ENCODE measurements at regions not wholly inside any gene's neighbourhood (a gene's known extent, or its start where the extent isn't known, plus 50 kb on each side); places are given as distances from the start of the nearest gene placed in this dataset.

DNA sequence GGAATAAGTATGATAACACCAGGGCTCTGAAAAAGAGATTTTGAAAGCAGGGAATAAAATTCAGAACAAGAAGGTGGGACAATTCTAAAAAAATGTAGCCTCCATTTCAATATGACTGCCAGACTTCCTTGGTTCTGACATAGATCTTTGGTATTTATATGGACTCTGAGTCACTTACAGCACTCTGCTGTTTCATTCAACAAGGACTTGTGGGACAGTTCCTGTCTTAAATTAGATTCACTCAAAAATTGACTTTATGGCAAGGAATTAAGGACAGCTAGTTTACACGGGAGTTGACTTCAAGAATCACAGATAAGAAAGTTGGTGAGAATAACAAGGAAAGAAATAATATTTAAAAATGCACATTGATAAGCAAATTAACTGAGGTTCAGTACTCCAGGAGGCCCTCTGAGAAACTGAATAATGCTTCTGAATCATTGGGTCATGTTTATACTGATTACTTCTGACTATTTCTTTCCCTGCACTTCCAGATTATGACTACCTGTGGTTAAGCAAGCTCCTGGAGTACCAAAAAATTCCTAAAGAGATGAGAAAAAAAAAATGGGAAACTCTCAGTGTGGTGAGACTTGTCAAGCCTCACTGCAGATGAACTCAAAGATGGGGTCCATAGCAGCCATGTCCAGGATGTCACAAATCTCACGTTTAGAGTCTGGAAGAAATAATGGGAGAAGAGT lies 828.3 kb upstream of the PIK3C3 start:
- Histone ChIP-seq H3K9me3 (ENCODE audit: control insufficient read depth in 2 of 2, low read length in 2 of 2) (no peaks in the 10 kb centered on the region), H3K27ac (ENCODE audit: low read depth in 2 of 2, low read length in 2 of 2) (no peak overlapping the region), H3K4me3 (ENCODE audit: low read length in 2 of 2) (no peak overlapping the region), H3K9ac (ENCODE audit: low read depth in 1 of 2, low read length in 2 of 2) (no peak overlapping the region), H3K4me1 (ENCODE audit: control insufficient read depth in 2 of 2, insufficient read depth in 2 of 2, low read length in 2 of 2) (no peaks in the 10 kb centered on the region), H3K36me3 (ENCODE audit: control insufficient read depth in 2 of 2, insufficient read depth in 2 of 2, low read length in 2 of 2) (no peaks in the 10 kb centered on the region), H3K27me3 (ENCODE audit: control insufficient read depth in 2 of 2, insufficient read depth in 2 of 2, low read length in 2 of 2) (no peaks in the 10 kb centered on the region)

GRCh38 chr18:41121116-41121826 lies 833.8 kb upstream of the PIK3C3 start:
- Histone ChIP-seq H3K9ac (ENCODE audit: low read depth in 1 of 2, low read length in 2 of 2) (no peak overlapping the region), H3K4me3 (ENCODE audit: low read length in 2 of 2) (no peak overlapping the region), H3K4me1 (ENCODE audit: control insufficient read depth in 2 of 2, insufficient read depth in 2 of 2, low read length in 2 of 2) (no peaks in the 10 kb centered on the region), H3K27me3 (ENCODE audit: control insufficient read depth in 2 of 2, insufficient read depth in 2 of 2, low read length in 2 of 2) (no peaks in the 10 kb centered on the region), H3K27ac (ENCODE audit: low read depth in 2 of 2, low read length in 2 of 2) (no peak overlapping the region), H3K9me3 (ENCODE audit: control insufficient read depth in 2 of 2, low read length in 2 of 2) (no peaks in the 10 kb centered on the region), H3K36me3 (ENCODE audit: control insufficient read depth in 2 of 2, insufficient read depth in 2 of 2, low read length in 2 of 2) (no peaks in the 10 kb centered on the region)

GRCh38 chr18:41119031-41119430 lies 836.0 kb upstream of the PIK3C3 start:
- no peaks in the 10 kb centered on the region for H3K27me3 ChIP-seq (ENCODE audit: control insufficient read depth in 2 of 2, insufficient read depth in 2 of 2, low read length in 2 of 2)
- no peaks in the 10 kb centered on the region for H3K36me3 ChIP-seq (ENCODE audit: control insufficient read depth in 2 of 2, insufficient read depth in 2 of 2, low read length in 2 of 2)
- no peak overlapping the region for H3K4me3 ChIP-seq (ENCODE audit: low read length in 2 of 2)
- H3K4me1 ChIP-seq (ENCODE audit: control insufficient read depth in 2 of 2, insufficient read depth in 2 of 2, low read length in 2 of 2) = no peaks in the 10 kb centered on the region
- H3K9ac ChIP-seq (ENCODE audit: low read depth in 1 of 2, low read length in 2 of 2) = no peak overlapping the region
- H3K9me3 ChIP-seq (ENCODE audit: control insufficient read depth in 2 of 2, low read length in 2 of 2) = no peaks in the 10 kb centered on the region
- no peak overlapping the region for H3K27ac ChIP-seq (ENCODE audit: low read depth in 2 of 2, low read length in 2 of 2)

GRCh38 chr18:41113885-41114482 lies 841.0 kb upstream of the PIK3C3 start:
- no peaks in the 10 kb centered on the region for H3K27me3 ChIP-seq (ENCODE audit: control insufficient read depth in 2 of 2, insufficient read depth in 2 of 2, low read length in 2 of 2)
- no peak overlapping the region for H3K4me3 ChIP-seq (ENCODE audit: low read length in 2 of 2)
- no peak overlapping the region for H3K9ac ChIP-seq (ENCODE audit: low read depth in 1 of 2, low read length in 2 of 2)
- H3K36me3 ChIP-seq (ENCODE audit: control insufficient read depth in 2 of 2, insufficient read depth in 2 of 2, low read length in 2 of 2) = no peaks in the 10 kb centered on the region
- H3K9me3 ChIP-seq (ENCODE audit: control insufficient read depth in 2 of 2, low read length in 2 of 2) = no peaks in the 10 kb centered on the region
- H3K4me1 ChIP-seq (ENCODE audit: control insufficient read depth in 2 of 2, insufficient read depth in 2 of 2, low read length in 2 of 2) = no peaks in the 10 kb centered on the region
- no peak overlapping the region for H3K27ac ChIP-seq (ENCODE audit: low read depth in 2 of 2, low read length in 2 of 2)

GRCh38 chr18:41099451-41099850 lies 855.6 kb upstream of the PIK3C3 start:
- Histone ChIP-seq H3K9ac (ENCODE audit: low read depth in 1 of 2, low read length in 2 of 2) (no peak overlapping the region), H3K4me1 (ENCODE audit: control insufficient read depth in 2 of 2, insufficient read depth in 2 of 2, low read length in 2 of 2) (no peaks in the 10 kb centered on the region), H3K9me3 (ENCODE audit: control insufficient read depth in 2 of 2, low read length in 2 of 2) (no peaks in the 10 kb centered on the region), H3K27me3 (ENCODE audit: control insufficient read depth in 2 of 2, insufficient read depth in 2 of 2, low read length in 2 of 2) (no peaks in the 10 kb centered on the region), H3K27ac (ENCODE audit: low read depth in 2 of 2, low read length in 2 of 2) (no peak overlapping the region), H3K4me3 (ENCODE audit: low read length in 2 of 2) (no peak overlapping the region), H3K36me3 (ENCODE audit: control insufficient read depth in 2 of 2, insufficient read depth in 2 of 2, low read length in 2 of 2) (no peaks in the 10 kb centered on the region)

- Histone ChIP-seq H3K27me3 (ENCODE audit: control insufficient read depth in 2 of 2, insufficient read depth in 2 of 2, low read length in 2 of 2) (no peaks in the 10 kb centered on the region), H3K9ac (ENCODE audit: low read depth in 1 of 2, low read length in 2 of 2) (no peak overlapping the region), H3K4me3 (ENCODE audit: low read length in 2 of 2) (no peak overlapping the region), H3K4me1 (ENCODE audit: control insufficient read depth in 2 of 2, insufficient read depth in 2 of 2, low read length in 2 of 2) (no peaks in the 10 kb centered on the region), H3K27ac (ENCODE audit: low read depth in 2 of 2, low read length in 2 of 2) (no peak overlapping the region), H3K36me3 (ENCODE audit: control insufficient read depth in 2 of 2, insufficient read depth in 2 of 2, low read length in 2 of 2) (no peaks in the 10 kb centered on the region), H3K9me3 (ENCODE audit: control insufficient read depth in 2 of 2, low read length in 2 of 2) (no peaks in the 10 kb centered on the region)
Observed at GRCh38 chr18:41096504-41096903, 858.5 kb upstream of the PIK3C3 start.

DNA sequence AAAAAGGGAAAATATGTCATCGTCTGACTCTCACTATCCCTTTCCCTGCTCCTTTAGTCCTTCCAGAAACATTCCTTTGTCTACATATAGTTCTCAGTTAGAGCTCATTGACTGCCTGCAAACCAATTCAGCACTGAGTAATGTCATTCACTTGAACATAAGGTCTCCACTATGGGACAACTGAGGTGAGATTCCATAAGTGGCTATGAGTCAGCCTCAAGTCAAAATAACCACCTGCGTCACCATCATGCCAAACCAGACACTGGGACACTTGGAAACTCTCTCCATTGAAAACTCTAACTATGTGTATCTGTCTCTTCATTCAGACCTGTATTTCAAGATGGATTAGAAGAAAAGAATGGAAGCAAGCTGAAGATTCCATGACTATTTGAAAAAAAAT lies 878.0 kb upstream of the PIK3C3 start:
- Histone ChIP-seq H3K27me3 (ENCODE audit: control insufficient read depth in 2 of 2, insufficient read depth in 2 of 2, low read length in 2 of 2) (no peaks in the 10 kb centered on the region), H3K9ac (ENCODE audit: low read depth in 1 of 2, low read length in 2 of 2) (no peak overlapping the region), H3K4me1 (ENCODE audit: control insufficient read depth in 2 of 2, insufficient read depth in 2 of 2, low read length in 2 of 2) (no peaks in the 10 kb centered on the region), H3K36me3 (ENCODE audit: control insufficient read depth in 2 of 2, insufficient read depth in 2 of 2, low read length in 2 of 2) (no peaks in the 10 kb centered on the region), H3K27ac (ENCODE audit: low read depth in 2 of 2, low read length in 2 of 2) (no peak overlapping the region), H3K4me3 (ENCODE audit: low read length in 2 of 2) (no peak overlapping the region), H3K9me3 (ENCODE audit: control insufficient read depth in 2 of 2, low read length in 2 of 2) (no peaks in the 10 kb centered on the region)

- Histone ChIP-seq H3K4me1 (ENCODE audit: control insufficient read depth in 2 of 2, insufficient read depth in 2 of 2, low read length in 2 of 2) (no peaks in the 10 kb centered on the region), H3K9ac (ENCODE audit: low read depth in 1 of 2, low read length in 2 of 2) (no peak overlapping the region), H3K36me3 (ENCODE audit: control insufficient read depth in 2 of 2, insufficient read depth in 2 of 2, low read length in 2 of 2) (no peaks in the 10 kb centered on the region), H3K9me3 (ENCODE audit: control insufficient read depth in 2 of 2, low read length in 2 of 2) (no peaks in the 10 kb centered on the region), H3K27ac (ENCODE audit: low read depth in 2 of 2, low read length in 2 of 2) (no peak overlapping the region), H3K27me3 (ENCODE audit: control insufficient read depth in 2 of 2, insufficient read depth in 2 of 2, low read length in 2 of 2) (no peaks in the 10 kb centered on the region), H3K4me3 (ENCODE audit: low read length in 2 of 2) (no peak overlapping the region)
Observed at GRCh38 chr18:41075212-41075611, 879.8 kb upstream of the PIK3C3 start.

GRCh38 chr18:41073372-41073954 lies 881.6 kb upstream of the PIK3C3 start:
- H3K27ac ChIP-seq (ENCODE audit: low read depth in 2 of 2, low read length in 2 of 2) = no peak overlapping the region
- no peaks in the 10 kb centered on the region for H3K4me1 ChIP-seq (ENCODE audit: control insufficient read depth in 2 of 2, insufficient read depth in 2 of 2, low read length in 2 of 2)
- H3K4me3 ChIP-seq (ENCODE audit: low read length in 2 of 2) = no peak overlapping the region
- H3K27me3 ChIP-seq (ENCODE audit: control insufficient read depth in 2 of 2, insufficient read depth in 2 of 2, low read length in 2 of 2) = no peaks in the 10 kb centered on the region
- H3K9ac ChIP-seq (ENCODE audit: low read depth in 1 of 2, low read length in 2 of 2) = no peak overlapping the region
- no peaks in the 10 kb centered on the region for H3K9me3 ChIP-seq (ENCODE audit: control insufficient read depth in 2 of 2, low read length in 2 of 2)
- H3K36me3 ChIP-seq (ENCODE audit: control insufficient read depth in 2 of 2, insufficient read depth in 2 of 2, low read length in 2 of 2) = no peaks in the 10 kb centered on the region

DNA sequence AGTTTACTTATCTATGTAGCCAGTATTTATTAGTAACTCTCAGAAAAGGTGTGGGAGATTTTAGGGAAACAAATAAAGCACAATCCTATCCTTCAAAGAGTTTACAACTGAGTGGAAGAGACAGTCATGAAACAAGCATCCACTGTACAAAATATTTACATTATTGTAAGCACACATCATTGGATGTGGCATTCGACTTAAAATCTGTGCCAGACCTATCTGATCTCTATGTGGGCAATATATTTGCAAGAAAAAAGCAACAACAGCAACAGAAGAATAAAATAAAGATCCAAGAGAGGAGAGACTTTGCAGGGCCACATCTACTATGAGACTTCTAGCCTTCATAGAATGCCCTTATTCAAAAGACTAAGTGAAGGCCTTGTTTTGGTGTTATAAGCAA lies 882.1 kb upstream of the PIK3C3 start:
- Histone ChIP-seq H3K9ac (ENCODE audit: low read depth in 1 of 2, low read length in 2 of 2) (no peak overlapping the region), H3K9me3 (ENCODE audit: control insufficient read depth in 2 of 2, low read length in 2 of 2) (no peaks in the 10 kb centered on the region), H3K27ac (ENCODE audit: low read depth in 2 of 2, low read length in 2 of 2) (no peak overlapping the region), H3K4me3 (ENCODE audit: low read length in 2 of 2) (no peak overlapping the region), H3K36me3 (ENCODE audit: control insufficient read depth in 2 of 2, insufficient read depth in 2 of 2, low read length in 2 of 2) (no peaks in the 10 kb centered on the region), H3K4me1 (ENCODE audit: control insufficient read depth in 2 of 2, insufficient read depth in 2 of 2, low read length in 2 of 2) (no peaks in the 10 kb centered on the region), H3K27me3 (ENCODE audit: control insufficient read depth in 2 of 2, insufficient read depth in 2 of 2, low read length in 2 of 2) (no peaks in the 10 kb centered on the region)
